ENCODE measurements at regions not wholly inside any gene's neighbourhood (a gene's known extent, or its start where the extent isn't known, plus 50 kb on each side); places are given as distances from the start of the nearest gene placed in this dataset.

GRCh38 chr20:12659942-12660341, 348.8 kb upstream of the SPTLC3 start:
- TF ChIP-seq CHD1 (IDR thresholded peaks at IDR 0.05; ENCODE audit: low read depth, low read length) (no peak), RFX5 (IDR thresholded peaks at IDR 0.05; ENCODE audit: borderline replicate concordance, low read depth, low read length) (no peak), MAX (IDR thresholded peaks at IDR 0.05) (no peak), HDAC2 (IDR thresholded peaks at IDR 0.05; ENCODE audit: borderline replicate concordance in 1 of 2, low read depth in 2 of 2, low read length in 2 of 2) (no peak), ASH2L (IDR thresholded peaks at IDR 0.05; ENCODE audit: low read length) (no peak), POLR2A (IDR thresholded peaks at IDR 0.05; ENCODE audit: control extremely low read depth in 1 of 2, low read depth in 2 of 2, low read length in 2 of 2) (no peak), CTCF (IDR thresholded peaks at IDR 0.05; ENCODE audit: control extremely low read depth in 1 of 3, insufficient read depth in 1 of 3, low read depth in 1 of 3, low read length in 3 of 3) (no peak)
- TF ChIP-seq, protein P1, sequence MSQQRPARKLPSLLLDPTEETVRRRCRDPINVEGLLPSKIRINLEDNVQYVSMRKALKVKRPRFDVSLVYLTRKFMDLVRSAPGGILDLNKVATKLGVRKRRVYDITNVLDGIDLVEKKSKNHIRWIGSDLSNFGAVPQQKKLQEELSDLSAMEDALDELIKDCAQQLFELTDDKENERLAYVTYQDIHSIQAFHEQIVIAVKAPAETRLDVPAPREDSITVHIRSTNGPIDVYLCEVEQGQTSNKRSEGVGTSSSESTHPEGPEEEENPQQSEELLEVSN (IDR thresholded peaks at IDR 0.05), result no peak

Measured in H1 (cell line).